GM10266 (cell line): ENCODE measurements at regions not wholly inside any gene's neighbourhood (a gene's known extent, or its start where the extent isn't known, plus 50 kb on each side); places are given as distances from the start of the nearest gene placed in this dataset.

Experiments used
- DNase-seq: peaks from one replicate; pipeline ENCODE4 v3.0.0; 2012; ENCODE audit errors: extremely low spot score
- CTCF ChIP-seq: IDR thresholded peaks from 2 replicates; pipeline ENCODE4 v1.5.1; 2012; ENCODE audit warnings: mild to moderate bottlenecking, low read depth; ENCODE audit not compliant: control insufficient read depth, insufficient read depth; ENCODE audit errors: missing control alignments

GRCh38 chr3:30464381-30464780 lies 142.0 kb upstream of the TGFBR2 start:
- no peak for TF ChIP-seq CTCF
- no peak for DNase-seq

GRCh38 chr3:30465454-30465853 lies 140.9 kb upstream of the TGFBR2 start:
- no peak for TF ChIP-seq CTCF
- no peak for DNase-seq

DNA sequence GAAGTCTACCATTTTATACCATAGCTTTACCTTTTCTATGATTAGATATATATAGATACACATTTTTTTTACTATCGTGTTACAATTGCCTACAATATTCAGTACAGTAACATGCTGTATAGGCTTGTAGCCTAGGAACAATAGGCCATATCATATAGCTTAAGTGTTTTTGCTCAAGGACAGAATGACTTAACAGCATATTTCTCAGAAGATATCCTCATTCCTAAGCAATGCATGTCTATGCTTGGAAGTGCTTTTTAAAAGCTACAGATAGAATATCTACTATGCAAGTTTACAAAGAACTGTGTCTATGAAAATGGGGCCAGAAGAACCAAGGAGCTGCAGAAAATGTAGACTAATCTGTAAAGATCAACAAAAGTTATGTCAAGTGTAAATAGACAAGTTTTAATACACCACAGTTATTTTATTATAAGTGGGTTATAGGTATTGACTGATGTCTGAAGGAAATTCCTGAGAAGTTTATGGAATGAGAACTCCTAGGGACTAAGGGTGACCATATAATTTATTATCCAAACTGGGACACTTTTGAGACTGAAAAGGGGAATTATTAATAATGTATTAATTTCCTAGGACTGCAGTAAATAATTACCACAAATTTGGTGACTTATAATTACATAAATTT lies 138.7 kb upstream of the TGFBR2 start:
- no peak for DNase-seq
- TF ChIP-seq CTCF: no peak

DNA sequence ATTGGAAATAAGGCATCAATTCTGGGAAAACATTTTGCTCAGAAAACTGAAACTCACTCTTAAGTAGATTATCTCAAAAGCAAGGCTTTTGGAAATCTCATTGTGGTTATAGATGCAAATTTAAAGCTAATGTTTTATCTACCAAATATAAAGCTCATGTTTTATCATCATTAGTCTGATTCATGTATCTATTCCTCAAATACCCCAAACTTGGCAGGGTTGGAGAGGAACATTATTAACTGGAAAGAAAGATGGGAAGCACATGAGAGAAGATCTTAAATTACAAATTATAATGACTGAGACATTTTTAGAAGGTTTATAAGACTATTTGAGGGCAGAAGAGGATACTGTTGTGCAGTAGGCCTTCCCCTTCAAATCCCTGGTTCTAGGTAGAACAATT lies 137.3 kb upstream of the TGFBR2 start:
- no peak for TF ChIP-seq CTCF
- DNase-seq: no peak

- no peak for DNase-seq
- no peak for TF ChIP-seq CTCF
Measured at GRCh38 chr3:30470496-30470895, 135.9 kb upstream of the TGFBR2 start.

GRCh38 chr3:30471066-30471465 lies 135.3 kb upstream of the TGFBR2 start:
- TF ChIP-seq CTCF: no peak
- no peak for DNase-seq

DNA sequence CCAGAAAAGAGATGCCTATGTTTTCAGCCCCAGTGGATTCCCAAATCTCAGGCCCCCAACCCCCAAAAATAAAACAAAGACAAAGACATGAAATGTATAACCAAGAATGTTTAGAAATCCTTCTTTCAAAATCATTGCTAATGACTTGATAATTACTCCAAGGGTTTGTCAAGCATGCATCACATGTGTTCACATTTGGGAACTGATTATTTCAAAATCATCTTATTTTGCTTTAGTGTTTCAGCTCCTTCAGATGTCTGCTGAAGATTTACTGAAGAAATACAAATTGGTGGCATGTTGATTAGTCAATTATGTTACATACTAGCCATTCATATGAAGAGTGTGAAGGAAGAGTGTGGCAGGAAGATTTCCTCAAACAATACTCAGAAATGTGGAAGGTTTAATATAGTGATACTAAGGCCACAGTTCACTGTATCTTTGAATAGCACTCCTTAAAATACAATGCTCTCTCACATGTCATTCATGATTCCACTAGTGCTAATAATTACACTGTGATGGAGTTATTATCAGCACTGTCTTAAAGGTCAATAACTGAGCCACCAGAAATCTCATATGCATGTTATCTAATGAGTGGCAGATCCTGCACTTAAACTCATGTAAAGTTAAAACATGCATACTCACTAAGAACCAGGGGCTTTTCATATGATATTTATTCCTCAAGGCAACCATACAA lies 134.5 kb upstream of the TGFBR2 start:
- TF ChIP-seq CTCF: no peak
- DNase-seq: no peak
